Sigmoid colon (tissue), 4 donors: ENCODE measurements at regions not wholly inside any gene's neighbourhood (a gene's known extent, or its start where the extent isn't known, plus 50 kb on each side); places are given as distances from the start of the nearest gene placed in this dataset.

ENCODE experiments used
- CTCF ChIP-seq, 4 experiments: fragments of 450-650 bp in 3 of 4; fragments of 200-600 bp in 1 of 4; IDR thresholded peaks; one replicate each; pipeline ENCODE4 v1.5.1; 2016 to 2019; ENCODE audit warnings: antibody characterized with exemption in 4 of 4, mild to moderate bottlenecking in 3 of 4, moderate library complexity in 2 of 4
- EP300 ChIP-seq, 4 donors: sonication (generic); formaldehyde crosslinking; IDR thresholded peaks; one replicate each; pipeline ENCODE4 v1.6.1; 2017; ENCODE audit warnings: antibody characterized with exemption in 4 of 4
- POLR2A ChIP-seq, 2 donors: fragments of 450-650 bp; IDR thresholded peaks; one replicate each; pipeline ENCODE4 v1.6.1; 2016; ENCODE audit warnings: antibody characterized with exemption in 2 of 2, mild to moderate bottlenecking in 2 of 2, moderate library complexity in 2 of 2
- POLR2AphosphoS5 ChIP-seq, 4 donors: sonication (generic); formaldehyde crosslinking; IDR thresholded peaks; one replicate each; pipeline ENCODE4 v1.6.1; 2017; ENCODE audit warnings: antibody characterized with exemption in 4 of 4

GRCh38 chr18:79585395-79586370, 93.9 kb upstream of the CTDP1 start:
- TF ChIP-seq CTCF (IDR thresholded peaks at IDR 0.05), result no peak
- TF ChIP-seq EP300 (IDR thresholded peaks at IDR 0.05), result no peak
- TF ChIP-seq POLR2A (IDR thresholded peaks at IDR 0.05), result no peak
- TF ChIP-seq POLR2AphosphoS5 (IDR thresholded peaks at IDR 0.05), result no peak
